GM19467 (cell line): ENCODE measurements at regions not wholly inside any gene's neighbourhood (a gene's known extent, or its start where the extent isn't known, plus 50 kb on each side); places are given as distances from the start of the nearest gene placed in this dataset.

ENCODE experiments used
- ATAC-seq: cut with Tn5 transposase; IDR thresholded peaks from one replicate; pipeline ENCODE4 v1.9.1; 2021; ENCODE audit warnings: mild to moderate bottlenecking, moderate library complexity; ENCODE audit not compliant: unreplicated experiment

GRCh38 chr22:49140911-49141665 lies 686.6 kb downstream of the BRD1 start:
- ATAC-seq = no peak

- no peak for ATAC-seq
Measured at GRCh38 chr22:49139492-49140151, 688.1 kb downstream of the BRD1 start.

GRCh38 chr22:49138250-49138790 lies 689.4 kb downstream of the BRD1 start:
- ATAC-seq = no peak

GRCh38 chr22:49137206-49137840 lies 690.4 kb downstream of the BRD1 start:
- ATAC-seq = no peak

GRCh38 chr22:49136816-49137180 lies 690.9 kb downstream of the BRD1 start:
- no peak for ATAC-seq

GRCh38 chr22:49136041-49136815 lies 691.4 kb downstream of the BRD1 start:
- ATAC-seq = no peak

GRCh38 chr22:49134076-49134475 lies 693.6 kb downstream of the BRD1 start:
- ATAC-seq = no peak

GRCh38 chr22:49133541-49133940 lies 694.1 kb downstream of the BRD1 start:
- ATAC-seq = no peak

- ATAC-seq = no peak
Measured at GRCh38 chr22:49132009-49132408, 695.7 kb downstream of the BRD1 start.

GRCh38 chr22:49129736-49130135 lies 697.9 kb downstream of the BRD1 start:
- ATAC-seq = no peak

GRCh38 chr22:49128874-49129273 lies 698.8 kb downstream of the BRD1 start:
- ATAC-seq = no peak

- ATAC-seq = no peak
Measured at GRCh38 chr22:49124608-49125007, 703.1 kb downstream of the BRD1 start.

GRCh38 chr22:49123621-49124192 lies 704.0 kb downstream of the BRD1 start:
- ATAC-seq = no peak

GRCh38 chr22:49119551-49119952 lies 708.1 kb downstream of the BRD1 start:
- no peak for ATAC-seq

- ATAC-seq = no peak
Measured at GRCh38 chr22:49118065-49118464, 709.6 kb downstream of the BRD1 start.

GRCh38 chr22:49117486-49117885 lies 710.2 kb downstream of the BRD1 start:
- ATAC-seq = no peak

- ATAC-seq = no peak
Measured at GRCh38 chr22:49116486-49117120, 711.1 kb downstream of the BRD1 start.

GRCh38 chr22:49116021-49116420 lies 711.7 kb downstream of the BRD1 start:
- no peak for ATAC-seq

GRCh38 chr22:49115197-49115596 lies 712.5 kb downstream of the BRD1 start:
- ATAC-seq = no peak

- ATAC-seq = no peak
Measured at GRCh38 chr22:49113758-49114157, 713.9 kb downstream of the BRD1 start.
